ENCODE measurements at regions not wholly inside any gene's neighbourhood (a gene's known extent, or its start where the extent isn't known, plus 50 kb on each side); places are given as distances from the start of the nearest gene placed in this dataset.

DNA sequence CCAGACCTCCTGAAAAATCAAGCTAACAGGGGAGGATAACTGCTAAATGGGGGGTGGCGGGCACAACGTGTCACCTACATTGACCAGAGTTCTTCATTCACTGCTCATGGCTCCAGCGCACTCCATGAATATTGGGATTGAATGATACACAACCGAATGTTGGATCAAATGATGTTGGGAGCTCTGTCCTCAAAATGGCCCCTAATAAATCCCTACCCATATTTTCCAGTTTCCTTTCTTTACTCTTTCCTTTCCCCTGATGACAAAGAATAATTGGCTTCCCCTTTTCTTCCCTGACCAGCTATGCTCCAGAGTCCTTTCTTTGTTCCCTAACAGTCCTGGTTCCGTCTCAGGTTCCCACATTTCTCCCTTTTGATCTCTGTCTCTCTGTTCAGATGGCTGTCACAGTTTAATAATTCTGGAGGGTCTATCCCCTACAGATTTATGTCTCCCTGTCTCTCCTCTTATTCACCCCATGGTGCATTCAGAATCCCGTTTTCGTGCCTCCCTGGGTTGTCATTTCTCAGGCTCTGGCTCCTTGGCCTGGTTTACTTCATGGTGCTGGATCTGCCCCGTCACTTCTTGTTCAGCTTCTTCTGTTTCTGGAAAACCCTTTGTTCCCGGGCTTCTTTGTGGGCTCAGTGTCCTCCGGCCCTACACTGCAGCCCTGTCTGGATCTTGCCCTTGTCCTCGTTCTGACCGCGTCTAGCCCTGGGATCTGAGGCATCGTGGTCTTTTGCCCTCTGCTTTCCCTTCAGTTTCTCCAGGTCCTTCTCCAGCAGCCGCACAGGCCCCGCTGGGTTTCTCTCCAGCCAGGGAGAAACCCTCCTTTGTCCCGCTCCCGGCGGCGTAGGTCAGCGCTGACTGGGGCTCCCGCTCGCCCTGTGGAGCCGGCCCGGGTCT lies 78.3 kb downstream of the NDUFS5 start:
- TF ChIP-seq, protein P1, sequence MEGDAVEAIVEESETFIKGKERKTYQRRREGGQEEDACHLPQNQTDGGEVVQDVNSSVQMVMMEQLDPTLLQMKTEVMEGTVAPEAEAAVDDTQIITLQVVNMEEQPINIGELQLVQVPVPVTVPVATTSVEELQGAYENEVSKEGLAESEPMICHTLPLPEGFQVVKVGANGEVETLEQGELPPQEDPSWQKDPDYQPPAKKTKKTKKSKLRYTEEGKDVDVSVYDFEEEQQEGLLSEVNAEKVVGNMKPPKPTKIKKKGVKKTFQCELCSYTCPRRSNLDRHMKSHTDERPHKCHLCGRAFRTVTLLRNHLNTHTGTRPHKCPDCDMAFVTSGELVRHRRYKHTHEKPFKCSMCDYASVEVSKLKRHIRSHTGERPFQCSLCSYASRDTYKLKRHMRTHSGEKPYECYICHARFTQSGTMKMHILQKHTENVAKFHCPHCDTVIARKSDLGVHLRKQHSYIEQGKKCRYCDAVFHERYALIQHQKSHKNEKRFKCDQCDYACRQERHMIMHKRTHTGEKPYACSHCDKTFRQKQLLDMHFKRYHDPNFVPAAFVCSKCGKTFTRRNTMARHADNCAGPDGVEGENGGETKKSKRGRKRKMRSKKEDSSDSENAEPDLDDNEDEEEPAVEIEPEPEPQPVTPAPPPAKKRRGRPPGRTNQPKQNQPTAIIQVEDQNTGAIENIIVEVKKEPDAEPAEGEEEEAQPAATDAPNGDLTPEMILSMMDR (IDR thresholded peaks at IDR 0.05; ENCODE audit: poor library complexity) = no peak
- TF ChIP-seq EZH2 (IDR thresholded peaks at IDR 0.05; ENCODE audit: borderline replicate concordance) = no peak
- TF ChIP-seq EZH2phosphoT487 (IDR thresholded peaks at IDR 0.05; ENCODE audit: low read depth, severe bottlenecking, unreplicated experiment) = no peak

Measured in hepatocyte (in vitro differentiated cells).